Thyroid gland (tissue), 4 donors: ENCODE measurements at regions not wholly inside any gene's neighbourhood (a gene's known extent, or its start where the extent isn't known, plus 50 kb on each side); places are given as distances from the start of the nearest gene placed in this dataset.

Source experiments
- DNase-seq, 2 donors: peaks; one replicate each; pipeline ENCODE4 v3.0.0-alpha.2; 2019
- H3K27ac ChIP-seq, 3 donors: fragments of 200-600 bp; sonication (generic); 1 replicate in 2 of 3; 2 replicates in 1 of 3; pipeline ENCODE4 v1.5.1; 2016 to 2019; ENCODE audit warnings: mild to moderate bottlenecking in 1 of 3, moderate library complexity in 1 of 3
- H3K27me3 ChIP-seq: fragments of 200-600 bp; sonication (generic); one replicate; pipeline ENCODE4 v1.5.1; 2019
- H3K36me3 ChIP-seq, 2 donors: fragments of 200-600 bp; sonication (generic); one replicate each; pipeline ENCODE4 v1.5.1; 2016 to 2019
- H3K4me1 ChIP-seq, 2 donors: fragments of 200-600 bp; sonication (generic); one replicate each; pipeline ENCODE4 v1.5.1; 2017 to 2019
- H3K4me3 ChIP-seq, 3 donors: fragments of 200-600 bp; sonication (generic); replicated peaks in 1 of 3; 1 replicate in 2 of 3; 2 replicates in 1 of 3; pipeline ENCODE4 v1.5.1; 2016; ENCODE audit warnings: mild to moderate bottlenecking in 1 of 3
- H3K9me3 ChIP-seq: fragments of 200-600 bp; sonication (generic); one replicate; pipeline ENCODE4 v1.5.1; 2017
- CTCF ChIP-seq, 6 experiments: fragments of 200-600 bp in 3 of 6; fragments of 450-650 bp in 3 of 6; sonication (generic) in 3 of 6; IDR thresholded peaks; one replicate each; pipeline ENCODE4 v1.5.1; 2016 to 2019; ENCODE audit warnings: antibody characterized with exemption in 6 of 6, mild to moderate bottlenecking in 2 of 6, inconsistent platforms in 1 of 6, moderate library complexity in 1 of 6
- POLR2A ChIP-seq, 2 donors: fragments of 450-650 bp; IDR thresholded peaks; one replicate each; pipeline ENCODE4 v1.6.1; 2017; ENCODE audit warnings: antibody characterized with exemption in 2 of 2, mild to moderate bottlenecking in 2 of 2, moderate library complexity in 1 of 2
- WGBS, 2 donors: methylation state at CpG; one replicate each; pipeline ENCODE4 v1.1.5; 2017; 5-methylcytosine and 5-hydroxymethylcytosine counted together
- intact Hi-C: fragments of 100-400 bp; cut with DNase I; formaldehyde crosslinking; loops from one replicate; pipeline ENCODE4 v1.15.1; 2023

- Histone ChIP-seq H3K9me3 (no peaks in the 10 kb centered on the region), H3K4me1 (peaks cover 0 to 6% of the 10 kb centered on the region in 2 donors), H3K4me3 (no peak overlapping the region), H3K27ac (no peak overlapping the region), H3K27me3 (no peaks in the 10 kb centered on the region), H3K36me3 (no peaks in the 10 kb centered on the region)
- intact Hi-C loops, result no loop called here
- no peak for DNase-seq
- TF ChIP-seq POLR2A (IDR thresholded peaks at IDR 0.05) (no peak), CTCF (IDR thresholded peaks at IDR 0.05) (no peak)
- WGBS, 2 donors, result 54 to 61% methylated on average over 4 of the region's 4 CpGs
These were observed 1024.1 kb upstream of the KLHL29 start for GRCh38 chr2:22360735-22361374.

GRCh38 chr2:22361571-22361970 lies 1023.4 kb upstream of the KLHL29 start:
- H3K27ac ChIP-seq, result no peak overlapping the region
- H3K36me3 ChIP-seq, result no peaks in the 10 kb centered on the region
- no peaks in the 10 kb centered on the region for H3K9me3 ChIP-seq
- no peak overlapping the region for H3K4me3 ChIP-seq
- intact Hi-C loops, result no loop called here
- TF ChIP-seq CTCF (IDR thresholded peaks at IDR 0.05) (no peak), POLR2A (IDR thresholded peaks at IDR 0.05) (no peak)
- DNase-seq, result no peak
- 87 to 89% methylated on average over 2 of the region's 2 CpGs for WGBS, 2 donors
- peaks cover 0 to 6% of the 10 kb centered on the region in 2 donors for H3K4me1 ChIP-seq
- no peaks in the 10 kb centered on the region for H3K27me3 ChIP-seq

GRCh38 chr2:22375096-22375495 lies 1009.9 kb upstream of the KLHL29 start:
- H3K4me1 ChIP-seq, result no peaks in the 10 kb centered on the region
- intact Hi-C loops, result no loop called here
- H3K36me3 ChIP-seq, result no peaks in the 10 kb centered on the region
- no peak overlapping the region for H3K4me3 ChIP-seq
- 13 to 19% methylated on average over 1 of the region's 1 CpG for WGBS, 2 donors
- DNase-seq, result no peak
- TF ChIP-seq POLR2A (IDR thresholded peaks at IDR 0.05) (no peak), CTCF (IDR thresholded peaks at IDR 0.05) (no peak)
- H3K27ac ChIP-seq, result no peak overlapping the region
- no peaks in the 10 kb centered on the region for H3K9me3 ChIP-seq
- H3K27me3 ChIP-seq, result no peaks in the 10 kb centered on the region

GRCh38 chr2:22377268-22377667 lies 1007.7 kb upstream of the KLHL29 start:
- no peak for DNase-seq
- Histone ChIP-seq H3K4me1 (no peaks in the 10 kb centered on the region), H3K27ac (no peak overlapping the region), H3K36me3 (no peaks in the 10 kb centered on the region), H3K4me3 (no peak overlapping the region), H3K9me3 (no peaks in the 10 kb centered on the region), H3K27me3 (no peaks in the 10 kb centered on the region)
- intact Hi-C loops, result no loop called here
- WGBS, 2 donors, result 48 to 62% methylated on average over 6 of the region's 6 CpGs
- no peak for TF ChIP-seq CTCF (IDR thresholded peaks at IDR 0.05)
- no peak for TF ChIP-seq POLR2A (IDR thresholded peaks at IDR 0.05)

GRCh38 chr2:22382479-22383169 lies 1002.4 kb upstream of the KLHL29 start:
- TF ChIP-seq CTCF (IDR thresholded peaks at IDR 0.05) (no peak), POLR2A (IDR thresholded peaks at IDR 0.05) (no peak)
- DNase-seq, result no peak
- Histone ChIP-seq H3K27ac (no peak overlapping the region), H3K4me3 (no peak overlapping the region), H3K27me3 (no peaks in the 10 kb centered on the region), H3K36me3 (no peaks in the 10 kb centered on the region), H3K4me1 (no peaks in the 10 kb centered on the region), H3K9me3 (no peaks in the 10 kb centered on the region)
- intact Hi-C loops, result no loop called here
- WGBS, 2 donors, result 71 to 75% methylated on average over 11 of the region's 11 CpGs
